Mesenchymal stem cell (in vitro differentiated cells and primary cell): ENCODE measurements at regions not wholly inside any gene's neighbourhood (a gene's known extent, or its start where the extent isn't known, plus 50 kb on each side); places are given as distances from the start of the nearest gene placed in this dataset.

Experiments
- DNase-seq: peaks from one replicate; pipeline ENCODE4 v3.0.0-alpha.2; 2013
- H2AFZ ChIP-seq: one replicate; pipeline ENCODE4 v1.6.1; 2013; ENCODE audit warnings: low read depth, mild to moderate bottlenecking, control low read depth, inconsistent platforms, low read length, moderate library complexity
- H2AK5ac ChIP-seq: 2 replicates; pipeline ENCODE4 v1.6.1; 2013; ENCODE audit warnings: low read length, moderate library complexity, mild to moderate bottlenecking, inconsistent platforms; ENCODE audit not compliant: severe bottlenecking
- H2BK120ac ChIP-seq: one replicate; pipeline ENCODE4 v1.6.1; 2013; ENCODE audit warnings: low read depth, mild to moderate bottlenecking, inconsistent platforms, low read length, moderate library complexity
- H2BK12ac ChIP-seq, 2 experiments: one replicate each; pipeline ENCODE4 v1.6.1; 2013; ENCODE audit warnings: inconsistent platforms in 2 of 2, low read length in 2 of 2, mild to moderate bottlenecking in 2 of 2, moderate library complexity in 2 of 2, control low read depth in 1 of 2
- H2BK15ac ChIP-seq: one replicate; pipeline ENCODE4 v1.6.1; 2013; ENCODE audit warnings: mild to moderate bottlenecking, low read depth, inconsistent platforms; ENCODE audit not compliant: poor library complexity, severe bottlenecking
- H2BK5ac ChIP-seq: 2 replicates; pipeline ENCODE4 v1.6.1; 2013; ENCODE audit warnings: low read depth, mild to moderate bottlenecking, low read length, control low read depth, inconsistent platforms; ENCODE audit not compliant: poor library complexity, severe bottlenecking
- H3K14ac ChIP-seq, 2 experiments: one replicate each; pipeline ENCODE4 v1.6.1; 2013; ENCODE audit warnings: inconsistent platforms in 2 of 2, low read length in 2 of 2, control low read depth in 1 of 2, mild to moderate bottlenecking in 1 of 2, moderate library complexity in 1 of 2
- H3K18ac ChIP-seq, 2 experiments: one replicate each; pipeline ENCODE4 v1.6.1; 2013; ENCODE audit warnings: inconsistent platforms in 2 of 2, low read length in 2 of 2, control low read depth in 1 of 2, low read depth in 1 of 2, mild to moderate bottlenecking in 1 of 2
- H3K23ac ChIP-seq, 2 experiments: one replicate each; pipeline ENCODE4 v1.6.1; 2013; ENCODE audit warnings: inconsistent platforms in 2 of 2, low read length in 2 of 2, mild to moderate bottlenecking in 2 of 2, moderate library complexity in 2 of 2, control low read depth in 1 of 2
- H3K27ac ChIP-seq: 2 replicates; pipeline ENCODE4 v1.5.1; 2013; ENCODE audit warnings: mild to moderate bottlenecking, moderate library complexity, low read length, control low read depth, inconsistent platforms; ENCODE audit not compliant: poor library complexity, severe bottlenecking
- H3K27me3 ChIP-seq, 2 experiments: 2 replicates each; pipeline versions ENCODE4 v1.6.1 to v1.7.0; 2013; ENCODE audit warnings: low read length in 2 of 2, mild to moderate bottlenecking in 2 of 2, moderate library complexity in 2 of 2, control low read depth in 1 of 2, inconsistent platforms in 1 of 2; ENCODE audit not compliant: control insufficient read depth in 1 of 2, insufficient read depth in 1 of 2
- H3K36me3 ChIP-seq, 2 experiments: 2 replicates each; pipeline versions ENCODE4 v1.6.1 to v1.7.0; 2013; ENCODE audit warnings: low read length in 2 of 2, control low read depth in 1 of 2, inconsistent platforms in 1 of 2, low read depth in 1 of 2, mild to moderate bottlenecking in 1 of 2; ENCODE audit not compliant: insufficient read depth in 2 of 2, control insufficient read depth in 1 of 2
- H3K4ac ChIP-seq, 2 experiments: one replicate each; pipeline ENCODE4 v1.6.1; 2013; ENCODE audit warnings: inconsistent platforms in 2 of 2, low read length in 2 of 2, mild to moderate bottlenecking in 2 of 2, moderate library complexity in 2 of 2, control low read depth in 1 of 2, low read depth in 1 of 2
- H3K4me1 ChIP-seq: 2 replicates; pipeline ENCODE4 v1.6.1; 2013; ENCODE audit warnings: low read depth, low read length, control low read depth; ENCODE audit not compliant: control insufficient read depth, insufficient read depth
- H3K4me2 ChIP-seq: 2 replicates; pipeline ENCODE4 v1.6.1; 2013; ENCODE audit warnings: low read length, mild to moderate bottlenecking, inconsistent platforms; ENCODE audit not compliant: poor library complexity, severe bottlenecking
- H3K4me3 ChIP-seq, 2 experiments: 2 replicates each; pipeline versions ENCODE4 v1.5.1 to v1.7.0; 2013; ENCODE audit warnings: low read length in 2 of 2, mild to moderate bottlenecking in 2 of 2, control low read depth in 1 of 2, low read depth in 1 of 2; ENCODE audit not compliant: insufficient read depth in 1 of 2
- H3K79me1 ChIP-seq: replicated peaks from 2 replicates; pipeline ENCODE4 v1.6.1; 2013; ENCODE audit warnings: mild to moderate bottlenecking, control low read depth, low read length, inconsistent platforms; ENCODE audit not compliant: poor library complexity, severe bottlenecking
- H3K9ac ChIP-seq: 2 replicates; pipeline ENCODE4 v1.7.0; 2013; ENCODE audit warnings: mild to moderate bottlenecking, low read length, moderate library complexity
- H3K9me3 ChIP-seq: 2 replicates; pipeline ENCODE4 v1.7.0; 2013; ENCODE audit warnings: mild to moderate bottlenecking, low read length; ENCODE audit not compliant: control insufficient read depth
- H4K8ac ChIP-seq: one replicate; pipeline ENCODE4 v1.6.1; 2013; ENCODE audit warnings: inconsistent platforms, mild to moderate bottlenecking, low read length, moderate library complexity
- H4K91ac ChIP-seq: one replicate; pipeline ENCODE4 v1.6.1; 2013; ENCODE audit warnings: mild to moderate bottlenecking, low read length, inconsistent platforms
- WGBS: methylation state at CpG from one replicate; pipeline ENCODE4 v1.1.7; 2013; ENCODE audit warnings: mixed read lengths; 5-methylcytosine and 5-hydroxymethylcytosine counted together

GRCh38 chr19:32258167-32258566 lies 87.2 kb upstream of the ZNF507 start:
- H2AK5ac ChIP-seq = no peak overlapping the region
- peaks cover 0 to 20% of the 10 kb centered on the region in 2 experiments for H3K27me3 ChIP-seq
- no peak overlapping the region for H2BK120ac ChIP-seq
- no peak overlapping the region for H3K14ac ChIP-seq
- H2AFZ ChIP-seq = no peak overlapping the region
- no peak overlapping the region for H3K27ac ChIP-seq
- no peaks in the 10 kb centered on the region for H3K79me1 ChIP-seq
- H3K18ac ChIP-seq = no peak overlapping the region
- H3K9me3 ChIP-seq = no peaks in the 10 kb centered on the region
- no peak overlapping the region for H2BK15ac ChIP-seq
- H3K23ac ChIP-seq = no peak overlapping the region
- H4K91ac ChIP-seq = no peak overlapping the region
- no peaks in the 10 kb centered on the region for H3K36me3 ChIP-seq
- no peak overlapping the region for H3K9ac ChIP-seq
- no peak overlapping the region for H2BK5ac ChIP-seq
- H2BK12ac ChIP-seq = no peak overlapping the region
- 85% methylated on average over 2 of the region's 2 CpGs for WGBS
- no peak overlapping the region for H4K8ac ChIP-seq
- DNase-seq = no peak
- H3K4me1 ChIP-seq = no peaks in the 10 kb centered on the region
- H3K4me3 ChIP-seq = no peak overlapping the region
- no peak overlapping the region for H3K4me2 ChIP-seq
- no peak overlapping the region for H3K4ac ChIP-seq

GRCh38 chr19:32264568-32264967 lies 80.8 kb upstream of the ZNF507 start:
- H3K4me2 ChIP-seq = no peak overlapping the region
- no peaks in the 10 kb centered on the region for H3K9me3 ChIP-seq
- H2BK12ac ChIP-seq = no peak overlapping the region
- H2BK120ac ChIP-seq = no peak overlapping the region
- H3K9ac ChIP-seq = no peak overlapping the region
- no peak overlapping the region for H2AK5ac ChIP-seq
- H3K4ac ChIP-seq = no peak overlapping the region
- H3K79me1 ChIP-seq = no peaks in the 10 kb centered on the region
- H4K91ac ChIP-seq = no peak overlapping the region
- no peak for DNase-seq
- no peak overlapping the region for H3K27ac ChIP-seq
- no peak overlapping the region for H3K23ac ChIP-seq
- H3K36me3 ChIP-seq = no peaks in the 10 kb centered on the region
- WGBS = 64% methylated on average over 6 of the region's 7 CpGs
- no peak overlapping the region for H4K8ac ChIP-seq
- no peak overlapping the region for H3K4me3 ChIP-seq
- no peaks in the 10 kb centered on the region for H3K4me1 ChIP-seq
- no peak overlapping the region for H2AFZ ChIP-seq
- peaks cover 0 to 8% of the 10 kb centered on the region in 2 experiments for H3K27me3 ChIP-seq
- H2BK5ac ChIP-seq = no peak overlapping the region
- H3K18ac ChIP-seq = no peak overlapping the region
- H3K14ac ChIP-seq = no peak overlapping the region
- no peak overlapping the region for H2BK15ac ChIP-seq

- Histone ChIP-seq H3K27me3 (peaks cover 0 to 10% of the 10 kb centered on the region in 2 experiments), H2BK5ac (no peak overlapping the region), H3K14ac (no peak overlapping the region), H3K9me3 (no peaks in the 10 kb centered on the region), H4K91ac (no peak overlapping the region), H3K23ac (no peak overlapping the region), H3K4me2 (no peak overlapping the region), H2AK5ac (no peak overlapping the region), H3K36me3 (no peaks in the 10 kb centered on the region), H3K27ac (no peak overlapping the region), H2BK12ac (no peak overlapping the region), H3K9ac (no peak overlapping the region), H2BK15ac (no peak overlapping the region), H3K4me3 (no peak overlapping the region), H3K4ac (no peak overlapping the region), H2BK120ac (no peak overlapping the region), H4K8ac (no peak overlapping the region), H2AFZ (no peak overlapping the region), H3K18ac (no peak overlapping the region), H3K4me1 (no peaks in the 10 kb centered on the region), H3K79me1 (no peaks in the 10 kb centered on the region)
- DNase-seq = no peak
- WGBS = 90% methylated on average over 1 of the region's 5 CpGs
These were observed 79.4 kb upstream of the ZNF507 start for GRCh38 chr19:32265995-32266394.

- H2AFZ ChIP-seq = no peak overlapping the region
- H2BK120ac ChIP-seq = no peak overlapping the region
- WGBS = 59% methylated on average over 4 of the region's 5 CpGs
- H3K79me1 ChIP-seq = no peaks in the 10 kb centered on the region
- no peak overlapping the region for H3K18ac ChIP-seq
- H3K14ac ChIP-seq = no peak overlapping the region
- H3K4me2 ChIP-seq = no peak overlapping the region
- H3K4me1 ChIP-seq = no peaks in the 10 kb centered on the region
- no peak overlapping the region for H3K4ac ChIP-seq
- no peak overlapping the region for H3K9ac ChIP-seq
- no peak overlapping the region for H3K4me3 ChIP-seq
- no peak overlapping the region for H4K8ac ChIP-seq
- H4K91ac ChIP-seq = no peak overlapping the region
- H2BK15ac ChIP-seq = no peak overlapping the region
- H2AK5ac ChIP-seq = no peak overlapping the region
- H2BK12ac ChIP-seq = no peak overlapping the region
- H3K27ac ChIP-seq = no peak overlapping the region
- no peak overlapping the region for H2BK5ac ChIP-seq
- no peak overlapping the region for H3K23ac ChIP-seq
- H3K9me3 ChIP-seq = no peaks in the 10 kb centered on the region
- H3K27me3 ChIP-seq = peaks cover 0 to 10% of the 10 kb centered on the region in 2 experiments
- no peak for DNase-seq
- no peaks in the 10 kb centered on the region for H3K36me3 ChIP-seq
These were observed 79.0 kb upstream of the ZNF507 start for GRCh38 chr19:32266460-32266859.
